ENCODE measurements at regions not wholly inside any gene's neighbourhood (a gene's known extent, or its start where the extent isn't known, plus 50 kb on each side); places are given as distances from the start of the nearest gene placed in this dataset.

DNA sequence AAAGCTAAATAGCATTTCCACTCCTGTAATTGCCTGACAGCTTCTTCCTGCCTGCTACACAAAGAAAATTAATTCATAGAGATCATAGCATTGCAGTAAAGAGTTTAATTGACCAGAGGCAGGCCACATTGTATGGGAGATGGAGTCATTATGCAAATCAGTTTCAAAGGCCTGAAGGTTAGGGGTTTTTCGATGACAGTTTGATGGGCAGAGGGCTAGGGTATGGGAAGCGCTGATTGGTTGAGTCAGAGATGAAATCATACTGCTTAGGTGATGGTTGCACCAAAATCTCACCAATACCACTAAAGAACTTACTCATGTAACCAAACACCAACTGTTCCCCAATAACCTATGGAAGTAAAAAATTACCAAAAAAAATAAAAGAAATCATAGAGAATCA, 599.0 kb downstream of the NUP35 start:
- TF ChIP-seq, protein P1, sequence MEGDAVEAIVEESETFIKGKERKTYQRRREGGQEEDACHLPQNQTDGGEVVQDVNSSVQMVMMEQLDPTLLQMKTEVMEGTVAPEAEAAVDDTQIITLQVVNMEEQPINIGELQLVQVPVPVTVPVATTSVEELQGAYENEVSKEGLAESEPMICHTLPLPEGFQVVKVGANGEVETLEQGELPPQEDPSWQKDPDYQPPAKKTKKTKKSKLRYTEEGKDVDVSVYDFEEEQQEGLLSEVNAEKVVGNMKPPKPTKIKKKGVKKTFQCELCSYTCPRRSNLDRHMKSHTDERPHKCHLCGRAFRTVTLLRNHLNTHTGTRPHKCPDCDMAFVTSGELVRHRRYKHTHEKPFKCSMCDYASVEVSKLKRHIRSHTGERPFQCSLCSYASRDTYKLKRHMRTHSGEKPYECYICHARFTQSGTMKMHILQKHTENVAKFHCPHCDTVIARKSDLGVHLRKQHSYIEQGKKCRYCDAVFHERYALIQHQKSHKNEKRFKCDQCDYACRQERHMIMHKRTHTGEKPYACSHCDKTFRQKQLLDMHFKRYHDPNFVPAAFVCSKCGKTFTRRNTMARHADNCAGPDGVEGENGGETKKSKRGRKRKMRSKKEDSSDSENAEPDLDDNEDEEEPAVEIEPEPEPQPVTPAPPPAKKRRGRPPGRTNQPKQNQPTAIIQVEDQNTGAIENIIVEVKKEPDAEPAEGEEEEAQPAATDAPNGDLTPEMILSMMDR (IDR thresholded peaks at IDR 0.05), result no peak
- TF ChIP-seq EZH2phosphoT487 (IDR thresholded peaks at IDR 0.05; ENCODE audit: borderline replicate concordance, low read depth), result no peak
- TF ChIP-seq, protein P2, sequence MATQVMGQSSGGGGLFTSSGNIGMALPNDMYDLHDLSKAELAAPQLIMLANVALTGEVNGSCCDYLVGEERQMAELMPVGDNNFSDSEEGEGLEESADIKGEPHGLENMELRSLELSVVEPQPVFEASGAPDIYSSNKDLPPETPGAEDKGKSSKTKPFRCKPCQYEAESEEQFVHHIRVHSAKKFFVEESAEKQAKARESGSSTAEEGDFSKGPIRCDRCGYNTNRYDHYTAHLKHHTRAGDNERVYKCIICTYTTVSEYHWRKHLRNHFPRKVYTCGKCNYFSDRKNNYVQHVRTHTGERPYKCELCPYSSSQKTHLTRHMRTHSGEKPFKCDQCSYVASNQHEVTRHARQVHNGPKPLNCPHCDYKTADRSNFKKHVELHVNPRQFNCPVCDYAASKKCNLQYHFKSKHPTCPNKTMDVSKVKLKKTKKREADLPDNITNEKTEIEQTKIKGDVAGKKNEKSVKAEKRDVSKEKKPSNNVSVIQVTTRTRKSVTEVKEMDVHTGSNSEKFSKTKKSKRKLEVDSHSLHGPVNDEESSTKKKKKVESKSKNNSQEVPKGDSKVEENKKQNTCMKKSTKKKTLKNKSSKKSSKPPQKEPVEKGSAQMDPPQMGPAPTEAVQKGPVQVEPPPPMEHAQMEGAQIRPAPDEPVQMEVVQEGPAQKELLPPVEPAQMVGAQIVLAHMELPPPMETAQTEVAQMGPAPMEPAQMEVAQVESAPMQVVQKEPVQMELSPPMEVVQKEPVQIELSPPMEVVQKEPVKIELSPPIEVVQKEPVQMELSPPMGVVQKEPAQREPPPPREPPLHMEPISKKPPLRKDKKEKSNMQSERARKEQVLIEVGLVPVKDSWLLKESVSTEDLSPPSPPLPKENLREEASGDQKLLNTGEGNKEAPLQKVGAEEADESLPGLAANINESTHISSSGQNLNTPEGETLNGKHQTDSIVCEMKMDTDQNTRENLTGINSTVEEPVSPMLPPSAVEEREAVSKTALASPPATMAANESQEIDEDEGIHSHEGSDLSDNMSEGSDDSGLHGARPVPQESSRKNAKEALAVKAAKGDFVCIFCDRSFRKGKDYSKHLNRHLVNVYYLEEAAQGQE (IDR thresholded peaks at IDR 0.05; ENCODE audit: low read depth, low read length), result no peak
- no peak for TF ChIP-seq CHD2 (IDR thresholded peaks at IDR 0.05; ENCODE audit: low read length, partially characterized antibody)
- TF ChIP-seq RAD21 (IDR thresholded peaks at IDR 0.05; ENCODE audit: low read length), result no peak
- no peak for TF ChIP-seq TCF12 (IDR thresholded peaks at IDR 0.05)
- no peak for TF ChIP-seq TAF1 (IDR thresholded peaks at IDR 0.05; ENCODE audit: borderline replicate concordance, low read depth, low read length)
- no peak for TF ChIP-seq SIN3A (IDR thresholded peaks at IDR 0.05; ENCODE audit: borderline replicate concordance, low read depth, low read length)

All from SK-N-SH (cell line).